DND-41 (cell line): ENCODE measurements at regions not wholly inside any gene's neighbourhood (a gene's known extent, or its start where the extent isn't known, plus 50 kb on each side); places are given as distances from the start of the nearest gene placed in this dataset.

ENCODE experiments used
- CTCF ChIP-seq: IDR thresholded peaks from 2 replicates; pipeline ENCODE4 v1.5.1; 2012; ENCODE audit warnings: borderline replicate concordance, low read length, moderate library complexity, mild to moderate bottlenecking; ENCODE audit not compliant: poor library complexity, severe bottlenecking; ENCODE audit errors: extremely low read depth
- EZH2 ChIP-seq: IDR thresholded peaks from 3 replicates; pipeline ENCODE4 v1.6.1; 2012; ENCODE audit warnings: borderline replicate concordance, low read depth, mild to moderate bottlenecking, moderate library complexity, low read length, inconsistent platforms; ENCODE audit not compliant: severe bottlenecking

GRCh38 chr19:28940751-28941500 lies 272.0 kb downstream of the UQCRFS1 start:
- TF ChIP-seq CTCF = no peak
- TF ChIP-seq EZH2 = no peak
